ENCODE measurements at regions not wholly inside any gene's neighbourhood (a gene's known extent, or its start where the extent isn't known, plus 50 kb on each side); places are given as distances from the start of the nearest gene placed in this dataset.

DNA sequence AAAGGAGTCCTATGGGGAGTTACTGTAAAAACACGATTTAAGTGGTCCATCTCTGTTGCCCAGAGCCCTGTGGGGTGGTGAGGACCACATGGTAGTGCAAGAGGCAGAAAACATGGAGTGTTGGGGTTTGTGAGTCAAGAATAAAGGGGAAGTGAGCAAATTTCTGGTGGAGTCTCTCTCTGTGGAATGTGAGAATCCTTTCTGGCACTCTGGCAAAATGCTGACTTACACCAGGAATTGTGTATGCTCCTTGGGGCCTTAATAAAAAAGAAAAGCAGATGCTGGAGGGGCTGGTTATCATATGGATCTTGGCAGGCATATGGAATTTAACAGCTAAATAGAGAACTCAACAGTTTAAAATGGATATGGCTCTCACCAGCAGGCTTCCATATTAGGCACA, 486.0 kb downstream of the TNS3 start:
- Mint-ChIP-seq H3K4me1 (no peaks in the 10 kb centered on the region), H3K4me3 (no peak overlapping the region), H3K36me3 (ENCODE audit: low read depth) (no peaks in the 10 kb centered on the region; the same call in 2 of the 3 replicates), H3K27me3 (ENCODE audit: insufficient read depth, low read depth, poor library complexity) (peaks cover under 1% of the 10 kb centered on the region), H3K27ac (no peak overlapping the region), H3K9me3 (no peaks in the 10 kb centered on the region; the same call in 2 of the 3 replicates)
- Histone ChIP-seq H2AFZ (no peak overlapping the region), H3K36me3 (ENCODE audit: insufficient read depth) (no peaks in the 10 kb centered on the region), H4K20me1 (replicated peaks; ENCODE audit: insufficient read depth) (no peaks in the 10 kb centered on the region), H3K4me2 (no peak overlapping the region), H3K4me3 (no peak overlapping the region), H3K4me1 (ENCODE audit: insufficient read depth) (no peaks in the 10 kb centered on the region), H3F3A (replicated peaks; ENCODE audit: low read depth) (no peaks in the 10 kb centered on the region), H3K9me2 (ENCODE audit: insufficient read depth) (no peaks in the 10 kb centered on the region), H3K79me2 (replicated peaks; ENCODE audit: insufficient read depth) (no peaks in the 10 kb centered on the region), H3K27me3 (ENCODE audit: insufficient read depth) (no peaks in the 10 kb centered on the region), H3K27ac (ENCODE audit: low read depth) (no peak overlapping the region)
- DNase-seq (ENCODE audit: low spot score), result no peak
- TF ChIP-seq, protein P1, sequence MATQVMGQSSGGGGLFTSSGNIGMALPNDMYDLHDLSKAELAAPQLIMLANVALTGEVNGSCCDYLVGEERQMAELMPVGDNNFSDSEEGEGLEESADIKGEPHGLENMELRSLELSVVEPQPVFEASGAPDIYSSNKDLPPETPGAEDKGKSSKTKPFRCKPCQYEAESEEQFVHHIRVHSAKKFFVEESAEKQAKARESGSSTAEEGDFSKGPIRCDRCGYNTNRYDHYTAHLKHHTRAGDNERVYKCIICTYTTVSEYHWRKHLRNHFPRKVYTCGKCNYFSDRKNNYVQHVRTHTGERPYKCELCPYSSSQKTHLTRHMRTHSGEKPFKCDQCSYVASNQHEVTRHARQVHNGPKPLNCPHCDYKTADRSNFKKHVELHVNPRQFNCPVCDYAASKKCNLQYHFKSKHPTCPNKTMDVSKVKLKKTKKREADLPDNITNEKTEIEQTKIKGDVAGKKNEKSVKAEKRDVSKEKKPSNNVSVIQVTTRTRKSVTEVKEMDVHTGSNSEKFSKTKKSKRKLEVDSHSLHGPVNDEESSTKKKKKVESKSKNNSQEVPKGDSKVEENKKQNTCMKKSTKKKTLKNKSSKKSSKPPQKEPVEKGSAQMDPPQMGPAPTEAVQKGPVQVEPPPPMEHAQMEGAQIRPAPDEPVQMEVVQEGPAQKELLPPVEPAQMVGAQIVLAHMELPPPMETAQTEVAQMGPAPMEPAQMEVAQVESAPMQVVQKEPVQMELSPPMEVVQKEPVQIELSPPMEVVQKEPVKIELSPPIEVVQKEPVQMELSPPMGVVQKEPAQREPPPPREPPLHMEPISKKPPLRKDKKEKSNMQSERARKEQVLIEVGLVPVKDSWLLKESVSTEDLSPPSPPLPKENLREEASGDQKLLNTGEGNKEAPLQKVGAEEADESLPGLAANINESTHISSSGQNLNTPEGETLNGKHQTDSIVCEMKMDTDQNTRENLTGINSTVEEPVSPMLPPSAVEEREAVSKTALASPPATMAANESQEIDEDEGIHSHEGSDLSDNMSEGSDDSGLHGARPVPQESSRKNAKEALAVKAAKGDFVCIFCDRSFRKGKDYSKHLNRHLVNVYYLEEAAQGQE (IDR thresholded peaks at IDR 0.05; ENCODE audit: unreplicated experiment), result no peak
- TF ChIP-seq NANOG (IDR thresholded peaks at IDR 0.05; ENCODE audit: borderline replicate concordance), result no peak
- no peak for TF ChIP-seq CTCF (conservative IDR thresholded peaks at IDR 0.05; ENCODE audit: low read depth in 2 of 2)
- TF ChIP-seq EZH2phosphoT487 (IDR thresholded peaks at IDR 0.05; ENCODE audit: unreplicated experiment), result no peak
- TF ChIP-seq ZNF114 (CRISPR knock-in tag; IDR thresholded peaks at IDR 0.05), result no peak
- TF ChIP-seq, protein P2, sequence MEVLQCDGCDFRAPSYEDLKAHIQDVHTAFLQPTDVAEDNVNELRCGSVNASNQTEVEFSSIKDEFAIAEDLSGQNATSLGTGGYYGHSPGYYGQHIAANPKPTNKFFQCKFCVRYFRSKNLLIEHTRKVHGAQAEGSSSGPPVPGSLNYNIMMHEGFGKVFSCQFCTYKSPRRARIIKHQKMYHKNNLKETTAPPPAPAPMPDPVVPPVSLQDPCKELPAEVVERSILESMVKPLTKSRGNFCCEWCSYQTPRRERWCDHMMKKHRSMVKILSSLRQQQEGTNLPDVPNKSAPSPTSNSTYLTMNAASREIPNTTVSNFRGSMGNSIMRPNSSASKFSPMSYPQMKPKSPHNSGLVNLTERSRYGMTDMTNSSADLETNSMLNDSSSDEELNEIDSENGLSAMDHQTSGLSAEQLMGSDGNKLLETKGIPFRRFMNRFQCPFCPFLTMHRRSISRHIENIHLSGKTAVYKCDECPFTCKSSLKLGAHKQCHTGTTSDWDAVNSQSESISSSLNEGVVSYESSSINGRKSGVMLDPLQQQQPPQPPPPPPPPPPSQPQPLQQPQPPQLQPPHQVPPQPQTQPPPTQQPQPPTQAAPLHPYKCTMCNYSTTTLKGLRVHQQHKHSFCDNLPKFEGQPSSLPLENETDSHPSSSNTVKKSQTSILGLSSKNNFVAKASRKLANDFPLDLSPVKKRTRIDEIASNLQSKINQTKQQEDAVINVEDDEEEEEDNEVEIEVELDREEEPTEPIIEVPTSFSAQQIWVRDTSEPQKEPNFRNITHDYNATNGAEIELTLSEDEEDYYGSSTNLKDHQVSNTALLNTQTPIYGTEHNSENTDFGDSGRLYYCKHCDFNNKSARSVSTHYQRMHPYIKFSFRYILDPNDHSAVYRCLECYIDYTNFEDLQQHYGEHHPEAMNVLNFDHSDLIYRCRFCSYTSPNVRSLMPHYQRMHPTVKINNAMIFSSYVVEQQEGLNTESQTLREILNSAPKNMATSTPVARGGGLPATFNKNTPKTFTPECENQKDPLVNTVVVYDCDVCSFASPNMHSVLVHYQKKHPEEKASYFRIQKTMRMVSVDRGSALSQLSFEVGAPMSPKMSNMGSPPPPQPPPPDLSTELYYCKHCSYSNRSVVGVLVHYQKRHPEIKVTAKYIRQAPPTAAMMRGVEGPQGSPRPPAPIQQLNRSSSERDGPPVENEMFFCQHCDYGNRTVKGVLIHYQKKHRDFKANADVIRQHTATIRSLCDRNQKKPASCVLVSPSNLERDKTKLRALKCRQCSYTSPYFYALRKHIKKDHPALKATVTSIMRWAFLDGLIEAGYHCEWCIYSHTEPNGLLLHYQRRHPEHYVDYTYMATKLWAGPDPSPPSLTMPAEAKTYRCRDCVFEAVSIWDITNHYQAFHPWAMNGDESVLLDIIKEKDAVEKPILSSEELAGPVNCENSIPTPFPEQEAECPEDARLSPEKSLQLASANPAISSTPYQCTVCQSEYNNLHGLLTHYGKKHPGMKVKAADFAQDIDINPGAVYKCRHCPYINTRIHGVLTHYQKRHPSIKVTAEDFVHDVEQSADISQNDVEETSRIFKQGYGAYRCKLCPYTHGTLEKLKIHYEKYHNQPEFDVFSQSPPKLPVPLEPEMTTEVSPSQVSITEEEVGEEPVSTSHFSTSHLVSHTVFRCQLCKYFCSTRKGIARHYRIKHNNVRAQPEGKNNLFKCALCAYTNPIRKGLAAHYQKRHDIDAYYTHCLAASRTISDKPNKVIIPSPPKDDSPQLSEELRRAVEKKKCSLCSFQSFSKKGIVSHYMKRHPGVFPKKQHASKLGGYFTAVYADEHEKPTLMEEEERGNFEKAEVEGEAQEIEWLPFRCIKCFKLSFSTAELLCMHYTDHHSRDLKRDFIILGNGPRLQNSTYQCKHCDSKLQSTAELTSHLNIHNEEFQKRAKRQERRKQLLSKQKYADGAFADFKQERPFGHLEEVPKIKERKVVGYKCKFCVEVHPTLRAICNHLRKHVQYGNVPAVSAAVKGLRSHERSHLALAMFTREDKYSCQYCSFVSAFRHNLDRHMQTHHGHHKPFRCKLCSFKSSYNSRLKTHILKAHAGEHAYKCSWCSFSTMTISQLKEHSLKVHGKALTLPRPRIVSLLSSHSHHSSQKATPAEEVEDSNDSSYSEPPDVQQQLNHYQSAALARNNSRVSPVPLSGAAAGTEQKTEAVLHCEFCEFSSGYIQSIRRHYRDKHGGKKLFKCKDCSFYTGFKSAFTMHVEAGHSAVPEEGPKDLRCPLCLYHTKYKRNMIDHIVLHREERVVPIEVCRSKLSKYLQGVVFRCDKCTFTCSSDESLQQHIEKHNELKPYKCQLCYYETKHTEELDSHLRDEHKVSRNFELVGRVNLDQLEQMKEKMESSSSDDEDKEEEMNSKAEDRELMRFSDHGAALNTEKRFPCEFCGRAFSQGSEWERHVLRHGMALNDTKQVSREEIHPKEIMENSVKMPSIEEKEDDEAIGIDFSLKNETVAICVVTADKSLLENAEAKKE (CRISPR knock-in tag; IDR thresholded peaks at IDR 0.05), result no peak
- TF ChIP-seq, protein P3, sequence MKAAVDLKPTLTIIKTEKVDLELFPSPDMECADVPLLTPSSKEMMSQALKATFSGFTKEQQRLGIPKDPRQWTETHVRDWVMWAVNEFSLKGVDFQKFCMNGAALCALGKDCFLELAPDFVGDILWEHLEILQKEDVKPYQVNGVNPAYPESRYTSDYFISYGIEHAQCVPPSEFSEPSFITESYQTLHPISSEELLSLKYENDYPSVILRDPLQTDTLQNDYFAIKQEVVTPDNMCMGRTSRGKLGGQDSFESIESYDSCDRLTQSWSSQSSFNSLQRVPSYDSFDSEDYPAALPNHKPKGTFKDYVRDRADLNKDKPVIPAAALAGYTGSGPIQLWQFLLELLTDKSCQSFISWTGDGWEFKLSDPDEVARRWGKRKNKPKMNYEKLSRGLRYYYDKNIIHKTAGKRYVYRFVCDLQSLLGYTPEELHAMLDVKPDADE (IDR thresholded peaks at IDR 0.05), result no peak
- TF ChIP-seq ZNF331 (CRISPR knock-in tag; IDR thresholded peaks at IDR 0.05; ENCODE audit: low read depth), result no peak
- no peak for TF ChIP-seq EZH2 (IDR thresholded peaks at IDR 0.05; ENCODE audit: low read depth, unreplicated experiment)
- TF ChIP-seq POLR2AphosphoS5 (IDR thresholded peaks at IDR 0.05; ENCODE audit: low read depth), result no peak
- no peak for TF ChIP-seq CREB1 (CRISPR knock-in tag; IDR thresholded peaks at IDR 0.05; ENCODE audit: low read depth)
- TF ChIP-seq JUNB (IDR thresholded peaks at IDR 0.05; ENCODE audit: unreplicated experiment), result no peak
- no peak for TF ChIP-seq STAT1 (IDR thresholded peaks at IDR 0.05; ENCODE audit: unreplicated experiment)
- no peak for ATAC-seq
